ENCODE measurements at regions not wholly inside any gene's neighbourhood (a gene's known extent, or its start where the extent isn't known, plus 50 kb on each side); places are given as distances from the start of the nearest gene placed in this dataset.

GRCh38 chr10:118110750-118111149, 64.0 kb upstream of the RAB11FIP2 start:
- TF ChIP-seq CTCF (IDR thresholded peaks at IDR 0.05 in 2 of 3, conservative IDR thresholded peaks at IDR 0.05 in 1 of 3; ENCODE audit: insufficient read depth in 2 of 3, low read depth in 1 of 3, low read length in 3 of 3) (no peak), EHMT2 (IDR thresholded peaks at IDR 0.05) (no peak), ZNF707 (CRISPR knock-in tag; conservative IDR thresholded peaks at IDR 0.05) (no peak), ZBED1 (IDR thresholded peaks at IDR 0.05) (no peak), ZNF274 (IDR thresholded peaks at IDR 0.05; ENCODE audit: borderline replicate concordance, low read depth, low read length) (no peak), ZNF217 (CRISPR knock-in tag; IDR thresholded peaks at IDR 0.05) (no peak), TBL1XR1 (IDR thresholded peaks at IDR 0.05; ENCODE audit: low read length in 2 of 2) (no peak)
